Lung (tissue), 11 donors: ENCODE measurements at regions not wholly inside any gene's neighbourhood (a gene's known extent, or its start where the extent isn't known, plus 50 kb on each side); places are given as distances from the start of the nearest gene placed in this dataset.

ENCODE experiments used
- ATAC-seq: fragments of 200-7000 bp; cut with Tn5 transposase; one replicate; pipeline ENCODE4 v1.9.1; 2020; ENCODE audit warnings: moderate number of reproducible peaks; ENCODE audit not compliant: insufficient read depth, low FRiP score
- DNase-seq, 3 donors: peaks; one replicate each; pipeline ENCODE4 v3.0.0-alpha.2; 2013 to 2017
- H3K27ac ChIP-seq, 2 donors: one replicate each; pipeline ENCODE4 v1.5.1; 2013; ENCODE audit warnings: mild to moderate bottlenecking in 2 of 2, moderate library complexity in 2 of 2, control low read depth in 1 of 2, inconsistent platforms in 1 of 2, low read depth in 1 of 2, low read length in 1 of 2
- H3K27me3 ChIP-seq, 3 donors: one replicate each; pipeline ENCODE4 v1.5.1; 2013; ENCODE audit warnings: low read length in 2 of 3; ENCODE audit not compliant: control insufficient read depth in 3 of 3, insufficient read depth in 3 of 3
- H3K36me3 ChIP-seq, 4 donors: one replicate each; pipeline ENCODE4 v1.5.1; 2013; ENCODE audit warnings: low read length in 4 of 4, mild to moderate bottlenecking in 1 of 4, moderate library complexity in 1 of 4; ENCODE audit not compliant: control insufficient read depth in 4 of 4, insufficient read depth in 4 of 4
- H3K4me1 ChIP-seq, 5 donors: one replicate each; pipeline ENCODE4 v1.5.1; 2013; ENCODE audit warnings: low read length in 5 of 5, mild to moderate bottlenecking in 2 of 5, moderate library complexity in 1 of 5; ENCODE audit not compliant: control insufficient read depth in 5 of 5, insufficient read depth in 5 of 5
- H3K4me3 ChIP-seq: one replicate; pipeline ENCODE4 v1.5.1; 2013; ENCODE audit warnings: mild to moderate bottlenecking, control low read depth, moderate library complexity
- H3K9ac ChIP-seq, 2 donors: one replicate each; pipeline ENCODE4 v1.5.1; 2013; ENCODE audit warnings: low read length in 2 of 2, control low read depth in 1 of 2; ENCODE audit not compliant: insufficient read depth in 1 of 2
- H3K9me3 ChIP-seq, 4 donors: one replicate each; pipeline ENCODE4 v1.5.1; 2013; ENCODE audit warnings: low read length in 3 of 4, mild to moderate bottlenecking in 1 of 4, moderate library complexity in 1 of 4; ENCODE audit not compliant: control insufficient read depth in 4 of 4, insufficient read depth in 3 of 4
- WGBS, 2 donors: extraction: QIAGEN DNeasy Blood & Tissue Kit; methylation state at CpG; one replicate each; pipeline ENCODE4 v1.1.7; 2013; 5-methylcytosine and 5-hydroxymethylcytosine counted together
- TF ChIP-seq, protein P1 (sequence below): IDR thresholded peaks from 2 replicates; pipeline ENCODE4 v1.5.1; 2012; ENCODE audit warnings: mild to moderate bottlenecking; ENCODE audit errors: control extremely low read depth, extremely low read depth
- donor health status: control.
- donor health status: control.
- donor health status: Bipolar disorder and iron deficiency.
- donor health status: healthy.
- donor health status: DM: yes; HTN: yes; CAD: no.

DNA sequence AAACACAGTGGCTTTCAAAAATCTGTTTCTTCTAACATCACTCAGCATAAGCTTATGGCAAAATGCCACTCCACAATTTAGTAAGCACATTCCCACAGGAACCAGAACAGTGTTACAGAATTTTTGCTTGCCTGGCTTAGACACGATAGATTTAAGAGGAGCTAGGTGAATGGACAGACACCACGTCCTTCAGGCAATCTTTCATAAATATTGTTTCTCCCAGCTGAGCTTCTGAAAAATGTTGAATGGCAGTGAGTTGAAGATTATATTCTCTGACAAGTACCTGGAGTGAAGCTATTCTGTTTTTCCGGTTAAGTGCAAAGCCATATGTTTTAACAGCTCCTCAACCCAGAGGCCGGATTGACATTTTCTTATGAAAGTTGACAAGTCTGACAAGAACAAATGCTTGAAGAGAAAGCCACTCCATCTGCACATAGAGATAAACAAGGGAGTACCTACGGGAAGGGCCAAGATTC lies 102.0 kb downstream of the FSCB start:
- TF ChIP-seq, protein P1, sequence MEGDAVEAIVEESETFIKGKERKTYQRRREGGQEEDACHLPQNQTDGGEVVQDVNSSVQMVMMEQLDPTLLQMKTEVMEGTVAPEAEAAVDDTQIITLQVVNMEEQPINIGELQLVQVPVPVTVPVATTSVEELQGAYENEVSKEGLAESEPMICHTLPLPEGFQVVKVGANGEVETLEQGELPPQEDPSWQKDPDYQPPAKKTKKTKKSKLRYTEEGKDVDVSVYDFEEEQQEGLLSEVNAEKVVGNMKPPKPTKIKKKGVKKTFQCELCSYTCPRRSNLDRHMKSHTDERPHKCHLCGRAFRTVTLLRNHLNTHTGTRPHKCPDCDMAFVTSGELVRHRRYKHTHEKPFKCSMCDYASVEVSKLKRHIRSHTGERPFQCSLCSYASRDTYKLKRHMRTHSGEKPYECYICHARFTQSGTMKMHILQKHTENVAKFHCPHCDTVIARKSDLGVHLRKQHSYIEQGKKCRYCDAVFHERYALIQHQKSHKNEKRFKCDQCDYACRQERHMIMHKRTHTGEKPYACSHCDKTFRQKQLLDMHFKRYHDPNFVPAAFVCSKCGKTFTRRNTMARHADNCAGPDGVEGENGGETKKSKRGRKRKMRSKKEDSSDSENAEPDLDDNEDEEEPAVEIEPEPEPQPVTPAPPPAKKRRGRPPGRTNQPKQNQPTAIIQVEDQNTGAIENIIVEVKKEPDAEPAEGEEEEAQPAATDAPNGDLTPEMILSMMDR, result no peak
- no peak for ATAC-seq
- WGBS, 2 donors, result 47 to 67% methylated on average over 5 of the region's 5 CpGs
- Histone ChIP-seq H3K9ac (no peak overlapping the region), H3K36me3 (no peaks in the 10 kb centered on the region), H3K4me1 (peaks cover 0 to 8% (median 0%) of the 10 kb centered on the region in 5 donors), H3K27me3 (no peaks in the 10 kb centered on the region), H3K27ac (no peak overlapping the region), H3K9me3 (no peaks in the 10 kb centered on the region), H3K4me3 (no peak overlapping the region)
- DNase-seq, result peak in 2 of 3 donors; percentile 13 to 45

DNA sequence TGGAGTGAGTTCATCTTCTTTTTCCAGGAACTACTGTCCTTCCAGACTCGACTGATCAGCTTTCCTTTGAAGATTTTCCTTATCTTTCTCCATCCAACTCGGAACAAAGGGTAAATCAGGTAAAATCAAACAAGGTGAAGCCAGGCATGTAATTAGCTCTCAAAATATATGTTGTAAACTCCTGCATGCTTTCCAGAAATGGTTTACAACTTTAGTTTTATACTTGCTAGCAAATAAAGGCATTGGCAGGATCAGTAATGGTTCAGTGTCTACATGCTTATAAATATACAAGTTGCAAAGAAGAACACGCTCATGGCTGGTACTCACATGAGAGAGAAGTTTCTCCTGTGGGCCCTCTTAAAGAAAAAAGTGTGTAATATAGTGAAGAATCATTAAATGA lies 102.5 kb downstream of the FSCB start:
- peaks cover 0 to 8% (median 0%) of the 10 kb centered on the region in 5 donors for H3K4me1 ChIP-seq
- no peak overlapping the region for H3K27ac ChIP-seq
- H3K9ac ChIP-seq, result no peak overlapping the region
- TF ChIP-seq, protein P1, result no peak
- no peaks in the 10 kb centered on the region for H3K9me3 ChIP-seq
- no peak for DNase-seq
- H3K27me3 ChIP-seq, result no peaks in the 10 kb centered on the region
- WGBS, 2 donors, result 65 to 71% methylated on average over 3 of the region's 3 CpGs
- ATAC-seq, result no peak
- no peaks in the 10 kb centered on the region for H3K36me3 ChIP-seq
- no peak overlapping the region for H3K4me3 ChIP-seq

DNA sequence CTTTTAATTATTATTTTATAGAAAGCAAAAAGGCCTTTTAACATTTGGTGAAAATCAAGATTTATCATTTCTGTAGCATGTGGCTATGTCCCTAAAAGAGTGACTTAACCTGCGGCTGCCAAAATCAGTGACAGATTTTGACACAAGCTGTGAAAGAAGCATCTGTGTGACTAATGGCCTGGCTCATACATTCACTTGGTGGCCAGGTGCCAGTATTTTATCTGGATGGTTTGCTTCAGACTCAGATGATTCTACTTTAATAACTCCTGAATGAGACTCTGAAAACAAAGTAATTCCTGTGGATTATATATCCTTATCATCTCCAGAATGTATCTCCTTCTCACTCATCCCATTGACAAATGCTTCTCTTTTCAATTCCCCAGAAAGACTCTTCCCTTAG lies 103.0 kb downstream of the FSCB start:
- peaks cover 0 to 8% (median 0%) of the 10 kb centered on the region in 5 donors for H3K4me1 ChIP-seq
- no peak for DNase-seq
- H3K36me3 ChIP-seq, result no peaks in the 10 kb centered on the region
- H3K27ac ChIP-seq, result no peak overlapping the region
- H3K9ac ChIP-seq, result no peak overlapping the region
- ATAC-seq, result no peak
- no peak overlapping the region for H3K4me3 ChIP-seq
- H3K9me3 ChIP-seq, result no peaks in the 10 kb centered on the region
- 79 to 80% methylated on average over 1 of the region's 1 CpG for WGBS, 2 donors
- no peaks in the 10 kb centered on the region for H3K27me3 ChIP-seq
- TF ChIP-seq, protein P1, result no peak

DNA sequence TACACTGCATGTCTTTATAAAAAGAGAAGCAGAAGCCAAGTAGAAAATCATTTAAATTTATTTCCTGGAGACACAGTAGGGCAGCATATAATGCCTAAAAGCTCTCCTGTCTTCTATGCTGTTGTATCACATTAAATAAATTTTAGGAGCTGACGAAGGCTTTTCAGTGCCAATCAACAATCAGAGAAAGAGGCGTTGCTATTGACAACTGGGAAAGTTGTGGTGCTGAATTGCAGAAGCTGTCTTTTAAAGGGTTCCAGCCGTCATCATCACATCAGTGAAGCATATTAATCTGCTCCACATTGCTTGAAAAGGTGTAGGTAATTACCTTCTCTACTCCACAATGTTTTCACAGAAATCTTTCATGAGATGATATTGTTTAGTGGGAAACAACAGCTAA lies 103.9 kb downstream of the FSCB start:
- peaks cover 0 to 8% (median 0%) of the 10 kb centered on the region in 5 donors for H3K4me1 ChIP-seq
- DNase-seq (no peak), ATAC-seq (no peak)
- H3K27me3 ChIP-seq, result no peaks in the 10 kb centered on the region
- H3K9me3 ChIP-seq, result no peaks in the 10 kb centered on the region
- no peak overlapping the region for H3K4me3 ChIP-seq
- WGBS, 2 donors, result 79 to 81% methylated on average over 3 of the region's 3 CpGs
- no peak overlapping the region for H3K9ac ChIP-seq
- no peaks in the 10 kb centered on the region for H3K36me3 ChIP-seq
- no peak overlapping the region for H3K27ac ChIP-seq
- TF ChIP-seq, protein P1, result no peak
